Breast epithelium (tissue), 3 donors: ENCODE measurements at regions not wholly inside any gene's neighbourhood (a gene's known extent, or its start where the extent isn't known, plus 50 kb on each side); places are given as distances from the start of the nearest gene placed in this dataset.

ENCODE experiments used
- POLR2AphosphoS5 ChIP-seq, 3 donors: sonication (generic); formaldehyde crosslinking; IDR thresholded peaks; one replicate each; pipeline ENCODE4 v1.6.1; 2017; ENCODE audit warnings: antibody characterized with exemption in 3 of 3
- TF ChIP-seq, protein P1 (sequence below), 3 donors: fragments of 450-650 bp; IDR thresholded peaks; one replicate each; pipeline ENCODE4 v1.5.1; 2016 to 2017; ENCODE audit warnings: antibody characterized with exemption in 3 of 3, mild to moderate bottlenecking in 3 of 3, moderate library complexity in 3 of 3

DNA sequence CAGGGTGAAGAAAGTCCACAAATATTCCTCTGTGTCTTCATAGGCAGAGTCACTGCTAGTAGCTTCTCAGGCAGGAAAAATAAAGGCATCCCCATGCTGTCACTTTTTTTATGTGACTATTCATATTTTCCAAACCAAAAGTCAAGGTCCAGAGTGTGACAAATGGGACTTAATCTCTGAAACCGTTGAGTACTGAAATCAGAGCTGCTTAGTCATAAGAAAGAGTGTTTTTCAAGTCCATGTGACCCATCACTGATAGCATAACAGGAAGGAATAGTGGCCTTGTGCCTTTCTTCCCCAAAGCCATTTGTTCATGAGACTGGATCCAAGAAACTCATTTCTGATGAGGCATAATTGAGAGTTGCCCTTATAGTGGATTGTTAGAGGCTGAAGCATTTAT, 210.3 kb upstream of the TSHZ2 start:
- TF ChIP-seq, protein P1, sequence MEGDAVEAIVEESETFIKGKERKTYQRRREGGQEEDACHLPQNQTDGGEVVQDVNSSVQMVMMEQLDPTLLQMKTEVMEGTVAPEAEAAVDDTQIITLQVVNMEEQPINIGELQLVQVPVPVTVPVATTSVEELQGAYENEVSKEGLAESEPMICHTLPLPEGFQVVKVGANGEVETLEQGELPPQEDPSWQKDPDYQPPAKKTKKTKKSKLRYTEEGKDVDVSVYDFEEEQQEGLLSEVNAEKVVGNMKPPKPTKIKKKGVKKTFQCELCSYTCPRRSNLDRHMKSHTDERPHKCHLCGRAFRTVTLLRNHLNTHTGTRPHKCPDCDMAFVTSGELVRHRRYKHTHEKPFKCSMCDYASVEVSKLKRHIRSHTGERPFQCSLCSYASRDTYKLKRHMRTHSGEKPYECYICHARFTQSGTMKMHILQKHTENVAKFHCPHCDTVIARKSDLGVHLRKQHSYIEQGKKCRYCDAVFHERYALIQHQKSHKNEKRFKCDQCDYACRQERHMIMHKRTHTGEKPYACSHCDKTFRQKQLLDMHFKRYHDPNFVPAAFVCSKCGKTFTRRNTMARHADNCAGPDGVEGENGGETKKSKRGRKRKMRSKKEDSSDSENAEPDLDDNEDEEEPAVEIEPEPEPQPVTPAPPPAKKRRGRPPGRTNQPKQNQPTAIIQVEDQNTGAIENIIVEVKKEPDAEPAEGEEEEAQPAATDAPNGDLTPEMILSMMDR (IDR thresholded peaks at IDR 0.05) = no peak
- no peak for TF ChIP-seq POLR2AphosphoS5 (IDR thresholded peaks at IDR 0.05)
